Hematopoietic multipotent progenitor cell treated with erythropoietin and hydrocortisone succinate and interleukin-3 and kit ligand, for 8 days (in vitro differentiated cells): ENCODE measurements at regions not wholly inside any gene's neighbourhood (a gene's known extent, or its start where the extent isn't known, plus 50 kb on each side); places are given as distances from the start of the nearest gene placed in this dataset.

Experiments
- DNase-seq: peaks from one replicate; pipeline ENCODE4 v3.0.0-alpha.2; 2015

- no peak for DNase-seq
These were observed 186.8 kb downstream of the KIF2B start for GRCh38 chr17:54009502-54009901.

- no peak for DNase-seq
These were observed 190.3 kb downstream of the KIF2B start for GRCh38 chr17:54013072-54013471.

- DNase-seq, result no peak
These were observed 193.0 kb downstream of the KIF2B start for GRCh38 chr17:54015734-54016133.

- no peak for DNase-seq
These were observed 198.7 kb downstream of the KIF2B start for GRCh38 chr17:54021418-54021817.

- no peak for DNase-seq
These were observed 206.4 kb downstream of the KIF2B start for GRCh38 chr17:54028986-54029580.

- no peak for DNase-seq
These were observed 207.3 kb downstream of the KIF2B start for GRCh38 chr17:54029986-54030385.

GRCh38 chr17:54046570-54046969 lies 223.8 kb downstream of the KIF2B start:
- DNase-seq, result no peak

- DNase-seq, result no peak
These were observed 240.9 kb downstream of the KIF2B start for GRCh38 chr17:54063639-54064038.

- DNase-seq, result no peak
These were observed 262.3 kb downstream of the KIF2B start for GRCh38 chr17:54085020-54085419.

GRCh38 chr17:54085934-54086333 lies 263.2 kb downstream of the KIF2B start:
- no peak for DNase-seq

- no peak for DNase-seq
These were observed 273.5 kb downstream of the KIF2B start for GRCh38 chr17:54096216-54096615.

GRCh38 chr17:54099221-54099620 lies 276.5 kb downstream of the KIF2B start:
- DNase-seq, result no peak

GRCh38 chr17:54102246-54102645 lies 279.5 kb downstream of the KIF2B start:
- DNase-seq, result no peak

GRCh38 chr17:54111576-54111975 lies 288.8 kb downstream of the KIF2B start:
- DNase-seq, result no peak

GRCh38 chr17:54117452-54117851 lies 294.7 kb downstream of the KIF2B start:
- no peak for DNase-seq

- DNase-seq, result no peak
These were observed 301.7 kb downstream of the KIF2B start for GRCh38 chr17:54124456-54124855.

GRCh38 chr17:54153423-54153822 lies 330.7 kb downstream of the KIF2B start:
- no peak for DNase-seq

GRCh38 chr17:54157542-54157941 lies 334.8 kb downstream of the KIF2B start:
- DNase-seq, result no peak

GRCh38 chr17:54172096-54172984 lies 349.6 kb downstream of the KIF2B start:
- peak; percentile 2 for DNase-seq

- DNase-seq, result no peak
These were observed 350.2 kb downstream of the KIF2B start for GRCh38 chr17:54172985-54173316.

- DNase-seq, result no peak
These were observed 355.0 kb downstream of the KIF2B start for GRCh38 chr17:54177606-54178308.

GRCh38 chr17:54180950-54181349 lies 358.2 kb downstream of the KIF2B start:
- DNase-seq, result no peak

- DNase-seq, result no peak
These were observed 368.5 kb downstream of the KIF2B start for GRCh38 chr17:54191261-54191660.

GRCh38 chr17:54194268-54194667 lies 371.5 kb downstream of the KIF2B start:
- no peak for DNase-seq
